ENCODE measurements at regions not wholly inside any gene's neighbourhood (a gene's known extent, or its start where the extent isn't known, plus 50 kb on each side); places are given as distances from the start of the nearest gene placed in this dataset.
"Not testable (repeated sequence)": the region's sequence is repeated elsewhere in the genome, so short reads cannot be mapped to it uniquely, and the experiment has no call there.

DNA sequence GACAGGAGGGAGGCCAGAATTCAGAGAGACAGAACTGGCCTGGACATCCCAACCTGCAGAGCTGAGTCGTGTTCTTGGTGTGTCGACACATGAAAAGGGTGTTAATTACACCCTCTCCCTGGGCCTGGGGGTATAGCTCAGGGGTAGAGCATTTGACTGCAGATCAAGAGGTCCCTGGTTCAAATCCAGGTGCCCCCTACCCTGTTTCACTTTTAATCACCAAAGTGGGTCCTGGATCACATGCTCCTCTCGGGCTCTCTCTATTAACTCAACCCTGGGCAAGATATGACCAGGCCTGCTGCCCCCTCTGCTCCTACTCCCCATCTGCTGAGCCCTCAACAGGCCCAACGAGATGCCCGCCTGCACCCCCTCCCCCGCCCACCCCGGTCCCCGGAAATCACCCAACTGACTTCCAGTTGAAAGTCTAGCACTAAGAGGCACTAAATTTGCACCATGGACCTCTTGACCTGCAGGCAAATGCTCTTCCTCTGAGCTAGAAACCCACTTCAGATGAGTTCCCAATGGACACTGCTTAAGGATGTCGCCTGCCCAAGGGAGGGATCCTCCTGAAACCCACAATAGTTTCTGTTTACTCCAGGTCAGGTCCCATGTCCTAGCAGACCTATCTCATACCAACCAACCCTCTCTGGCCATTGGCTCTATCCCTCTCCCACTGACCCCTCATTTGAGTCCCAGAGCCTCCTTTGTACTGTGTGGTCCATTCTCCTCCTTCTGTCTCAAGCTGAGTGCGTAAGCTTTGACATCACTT lies 137.6 kb downstream of the ZNF467 start:
- Histone ChIP-seq H3K36me3 (ENCODE audit: control insufficient read depth, low read length) (no peaks in the 10 kb centered on the region), H4K20me1 (ENCODE audit: control insufficient read depth, insufficient read depth, low read depth, low read length) (no peaks in the 10 kb centered on the region), H3K9me3 (ENCODE audit: control insufficient read depth, insufficient read depth, low read length) (no peaks in the 10 kb centered on the region), H3K4me2 (ENCODE audit: low read length) (no peak overlapping the region), H3K4me3 (ENCODE audit: low read length) (no peak overlapping the region), H3F3A (ENCODE audit: control insufficient read depth, insufficient read depth) (no peaks in the 10 kb centered on the region), H3K79me2 (ENCODE audit: control insufficient read depth, low read length) (no peaks in the 10 kb centered on the region), H3K27me3 (ENCODE audit: control insufficient read depth, low read length) (peaks cover 24% of the 10 kb centered on the region), H3K9me2 (replicated peaks; ENCODE audit: control insufficient read depth, low read length) (no peaks in the 10 kb centered on the region), H3K4me1 (ENCODE audit: control insufficient read depth, low read length) (no peaks in the 10 kb centered on the region; the same call in 1 of the 2 replicates), H3K27ac (ENCODE audit: low read depth, low read length) (no peak overlapping the region)
- TF ChIP-seq, protein P1, sequence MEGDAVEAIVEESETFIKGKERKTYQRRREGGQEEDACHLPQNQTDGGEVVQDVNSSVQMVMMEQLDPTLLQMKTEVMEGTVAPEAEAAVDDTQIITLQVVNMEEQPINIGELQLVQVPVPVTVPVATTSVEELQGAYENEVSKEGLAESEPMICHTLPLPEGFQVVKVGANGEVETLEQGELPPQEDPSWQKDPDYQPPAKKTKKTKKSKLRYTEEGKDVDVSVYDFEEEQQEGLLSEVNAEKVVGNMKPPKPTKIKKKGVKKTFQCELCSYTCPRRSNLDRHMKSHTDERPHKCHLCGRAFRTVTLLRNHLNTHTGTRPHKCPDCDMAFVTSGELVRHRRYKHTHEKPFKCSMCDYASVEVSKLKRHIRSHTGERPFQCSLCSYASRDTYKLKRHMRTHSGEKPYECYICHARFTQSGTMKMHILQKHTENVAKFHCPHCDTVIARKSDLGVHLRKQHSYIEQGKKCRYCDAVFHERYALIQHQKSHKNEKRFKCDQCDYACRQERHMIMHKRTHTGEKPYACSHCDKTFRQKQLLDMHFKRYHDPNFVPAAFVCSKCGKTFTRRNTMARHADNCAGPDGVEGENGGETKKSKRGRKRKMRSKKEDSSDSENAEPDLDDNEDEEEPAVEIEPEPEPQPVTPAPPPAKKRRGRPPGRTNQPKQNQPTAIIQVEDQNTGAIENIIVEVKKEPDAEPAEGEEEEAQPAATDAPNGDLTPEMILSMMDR (IDR thresholded peaks at IDR 0.05; ENCODE audit: low read depth, low read length, poor library complexity, severe bottlenecking): no peak
- TF ChIP-seq EZH2phosphoT487 (IDR thresholded peaks at IDR 0.05; ENCODE audit: borderline replicate concordance, low read length): no peak

DNA sequence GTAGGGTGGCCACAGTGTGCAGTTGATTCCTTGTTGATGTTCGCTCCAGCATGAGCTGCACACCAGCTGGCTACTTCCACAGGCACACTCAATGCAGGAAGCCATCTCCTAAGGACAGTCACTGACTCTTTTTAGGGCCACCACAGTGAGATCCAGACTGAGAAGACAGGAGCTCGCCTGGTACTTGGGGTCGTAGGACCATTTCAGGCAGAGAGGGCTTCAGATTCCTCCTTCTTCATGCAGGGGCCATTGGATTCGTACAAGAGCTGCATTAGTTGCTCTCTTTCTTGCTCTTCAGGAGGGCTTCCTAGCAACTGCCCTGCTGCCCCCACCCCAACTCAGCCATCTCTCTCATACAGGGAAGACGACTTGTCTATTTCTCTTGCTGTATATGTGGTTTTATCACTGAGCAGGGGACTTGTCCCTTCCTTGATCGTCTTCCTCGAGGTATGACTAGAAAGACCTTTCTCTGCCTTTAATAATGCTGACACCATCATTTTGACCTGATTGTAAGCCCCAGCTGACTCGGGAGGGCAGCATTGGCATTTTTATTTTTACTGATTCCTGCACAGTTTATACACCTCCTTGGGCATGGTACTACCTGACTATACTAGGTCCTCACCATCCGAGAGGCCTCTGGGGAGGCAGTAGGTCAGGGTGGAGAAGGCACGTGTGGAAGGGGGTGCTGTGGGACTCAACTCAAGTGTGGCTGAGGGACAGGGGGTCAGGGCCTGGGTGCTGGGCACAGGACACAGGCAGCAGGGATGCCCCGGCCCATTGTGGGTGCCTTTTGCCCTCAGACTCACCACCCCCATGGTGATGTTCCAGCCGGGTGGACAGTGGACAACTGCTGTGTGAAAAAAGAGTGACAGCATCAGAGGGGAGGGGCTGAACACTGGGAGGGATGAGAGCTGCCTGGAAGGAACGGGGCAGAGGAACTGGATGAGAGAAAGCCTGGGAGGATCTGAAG lies 136.7 kb upstream of the ZNF746 start:
- Histone ChIP-seq H3K4me1 (ENCODE audit: control insufficient read depth, low read length) (no peaks in the 10 kb centered on the region; the same call in 1 of the 2 replicates), H3K9me3 (ENCODE audit: control insufficient read depth, insufficient read depth, low read length) (no peaks in the 10 kb centered on the region), H3F3A (ENCODE audit: control insufficient read depth, insufficient read depth) (no peaks in the 10 kb centered on the region), H4K20me1 (ENCODE audit: control insufficient read depth, insufficient read depth, low read depth, low read length) (no peaks in the 10 kb centered on the region), H3K9me2 (replicated peaks; ENCODE audit: control insufficient read depth, low read length) (no peaks in the 10 kb centered on the region), H3K36me3 (ENCODE audit: control insufficient read depth, low read length) (no peaks in the 10 kb centered on the region), H3K4me3 (ENCODE audit: low read length) (no peak overlapping the region), H3K27me3 (ENCODE audit: control insufficient read depth, low read length) (peaks cover 38% of the 10 kb centered on the region), H3K27ac (ENCODE audit: low read depth, low read length) (no peak overlapping the region), H3K79me2 (ENCODE audit: control insufficient read depth, low read length) (no peaks in the 10 kb centered on the region), H3K4me2 (ENCODE audit: low read length) (no peak overlapping the region)
- TF ChIP-seq EZH2phosphoT487 (IDR thresholded peaks at IDR 0.05; ENCODE audit: borderline replicate concordance, low read length): no peak
- TF ChIP-seq, protein P1 (IDR thresholded peaks at IDR 0.05; ENCODE audit: low read depth, low read length, poor library complexity, severe bottlenecking): no peak

DNA sequence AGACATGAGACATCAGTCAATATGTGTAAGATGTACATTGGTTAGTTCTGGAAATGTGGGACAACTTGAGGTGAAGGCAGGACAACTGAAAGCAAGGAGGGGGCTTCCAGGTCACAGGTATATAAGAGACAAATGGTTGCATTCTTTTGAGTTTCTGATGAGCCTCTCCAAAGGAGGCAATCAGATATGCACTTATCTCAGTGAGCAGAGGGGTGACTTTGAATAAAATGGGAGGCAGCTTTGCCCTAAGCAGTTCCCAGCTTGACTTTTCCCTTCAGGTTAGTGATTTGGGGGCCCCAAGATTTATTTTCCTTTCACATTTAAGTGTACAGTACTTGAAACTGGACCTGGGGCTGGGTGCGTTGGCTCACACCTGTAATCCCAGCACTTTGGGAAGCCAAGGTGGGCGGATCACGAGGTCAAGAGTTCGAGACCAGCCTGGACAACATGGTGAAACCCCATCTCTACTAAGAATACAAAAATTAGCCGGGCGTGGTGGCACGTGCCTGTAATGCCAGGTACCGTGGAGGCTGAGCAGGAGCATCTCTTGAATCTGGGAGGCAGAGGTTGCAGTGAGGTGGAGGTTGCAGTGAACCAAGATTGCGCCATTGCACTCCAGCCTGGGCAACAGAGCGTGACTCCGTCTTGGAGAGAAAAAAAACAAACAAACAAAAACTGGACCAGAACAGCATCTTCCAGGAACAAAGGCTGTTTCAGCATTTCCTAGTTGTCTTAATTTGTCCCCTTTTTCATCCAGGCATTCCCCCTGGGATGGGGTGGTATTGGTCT lies 130.9 kb upstream of the ZNF746 start:
- not testable (repeated sequence) for H3K9me3 ChIP-seq (ENCODE audit: control insufficient read depth, insufficient read depth, low read length); H3K9me2 ChIP-seq (replicated peaks; ENCODE audit: control insufficient read depth, low read length); H3K4me2 ChIP-seq (ENCODE audit: low read length)

More for the DNA sequence above, 130.9 kb upstream of the ZNF746 start:
- not testable (repeated sequence) for H4K20me1 ChIP-seq (ENCODE audit: control insufficient read depth, insufficient read depth, low read depth, low read length); H3F3A ChIP-seq (ENCODE audit: control insufficient read depth, insufficient read depth); H3K79me2 ChIP-seq (ENCODE audit: control insufficient read depth, low read length); H3K36me3 ChIP-seq (ENCODE audit: control insufficient read depth, low read length); H3K27ac ChIP-seq (ENCODE audit: low read depth, low read length); H3K4me3 ChIP-seq (ENCODE audit: low read length); H3K4me1 ChIP-seq (ENCODE audit: control insufficient read depth, low read length)
- peaks cover 46% of the 10 kb centered on the region for H3K27me3 ChIP-seq (ENCODE audit: control insufficient read depth, low read length)
